ENCODE measurements at regions not wholly inside any gene's neighbourhood (a gene's known extent, or its start where the extent isn't known, plus 50 kb on each side); places are given as distances from the start of the nearest gene placed in this dataset.
"Not testable (repeated sequence)": the region's sequence is repeated elsewhere in the genome, so short reads cannot be mapped to it uniquely, and the experiment has no call there.

DNA sequence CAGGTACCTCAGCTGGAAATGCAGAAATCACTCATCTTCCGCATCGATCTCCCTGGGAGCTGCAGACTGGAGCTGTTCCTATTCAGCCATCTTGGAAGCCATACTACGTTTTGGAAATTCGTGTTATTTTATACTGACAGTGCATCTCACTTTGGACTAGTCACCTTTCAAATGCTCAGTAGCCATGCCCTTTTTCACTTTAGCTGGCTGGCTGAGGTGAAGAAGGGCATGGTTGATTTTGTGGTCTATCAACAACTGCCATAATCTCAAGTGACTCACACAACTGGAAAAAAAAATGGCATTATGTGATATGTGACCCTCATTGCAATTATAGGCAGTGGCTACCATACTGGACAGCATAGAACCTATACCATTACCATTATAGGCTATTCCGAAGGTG is 100.5 kb downstream of the CCDC71L start:
- no peaks in the 10 kb centered on the region for H3K27me3 ChIP-seq (ENCODE audit: control insufficient read depth, insufficient read depth, low read length)
- TF ChIP-seq, protein P1, sequence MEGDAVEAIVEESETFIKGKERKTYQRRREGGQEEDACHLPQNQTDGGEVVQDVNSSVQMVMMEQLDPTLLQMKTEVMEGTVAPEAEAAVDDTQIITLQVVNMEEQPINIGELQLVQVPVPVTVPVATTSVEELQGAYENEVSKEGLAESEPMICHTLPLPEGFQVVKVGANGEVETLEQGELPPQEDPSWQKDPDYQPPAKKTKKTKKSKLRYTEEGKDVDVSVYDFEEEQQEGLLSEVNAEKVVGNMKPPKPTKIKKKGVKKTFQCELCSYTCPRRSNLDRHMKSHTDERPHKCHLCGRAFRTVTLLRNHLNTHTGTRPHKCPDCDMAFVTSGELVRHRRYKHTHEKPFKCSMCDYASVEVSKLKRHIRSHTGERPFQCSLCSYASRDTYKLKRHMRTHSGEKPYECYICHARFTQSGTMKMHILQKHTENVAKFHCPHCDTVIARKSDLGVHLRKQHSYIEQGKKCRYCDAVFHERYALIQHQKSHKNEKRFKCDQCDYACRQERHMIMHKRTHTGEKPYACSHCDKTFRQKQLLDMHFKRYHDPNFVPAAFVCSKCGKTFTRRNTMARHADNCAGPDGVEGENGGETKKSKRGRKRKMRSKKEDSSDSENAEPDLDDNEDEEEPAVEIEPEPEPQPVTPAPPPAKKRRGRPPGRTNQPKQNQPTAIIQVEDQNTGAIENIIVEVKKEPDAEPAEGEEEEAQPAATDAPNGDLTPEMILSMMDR (IDR thresholded peaks at IDR 0.05; ENCODE audit: borderline replicate concordance, extremely low read depth, insufficient read depth), result no peak
- H3K36me3 ChIP-seq (ENCODE audit: control insufficient read depth in 2 of 3, insufficient read depth in 3 of 3, low read length in 3 of 3), result no peaks in the 10 kb centered on the region
- FAIRE-seq (no peak), DNase-seq (no peak)
- H3K27ac ChIP-seq (ENCODE audit: low read depth in 2 of 2, low read length in 2 of 2), result no peak overlapping the region
- H3K9me3 ChIP-seq (ENCODE audit: control insufficient read depth in 2 of 3, insufficient read depth in 1 of 3, low read length in 3 of 3), result no peaks in the 10 kb centered on the region
- no peak overlapping the region for H3K9ac ChIP-seq (ENCODE audit: low read length in 3 of 3)
- no peak overlapping the region for H3K4me3 ChIP-seq (ENCODE audit: low read length in 3 of 3)
- intact Hi-C loops (cut with DNase I), result no loop called here
- H3K4me1 ChIP-seq (ENCODE audit: control insufficient read depth in 2 of 3, insufficient read depth in 2 of 3, low read depth in 1 of 3, low read length in 3 of 3), result no peaks in the 10 kb centered on the region

DNA sequence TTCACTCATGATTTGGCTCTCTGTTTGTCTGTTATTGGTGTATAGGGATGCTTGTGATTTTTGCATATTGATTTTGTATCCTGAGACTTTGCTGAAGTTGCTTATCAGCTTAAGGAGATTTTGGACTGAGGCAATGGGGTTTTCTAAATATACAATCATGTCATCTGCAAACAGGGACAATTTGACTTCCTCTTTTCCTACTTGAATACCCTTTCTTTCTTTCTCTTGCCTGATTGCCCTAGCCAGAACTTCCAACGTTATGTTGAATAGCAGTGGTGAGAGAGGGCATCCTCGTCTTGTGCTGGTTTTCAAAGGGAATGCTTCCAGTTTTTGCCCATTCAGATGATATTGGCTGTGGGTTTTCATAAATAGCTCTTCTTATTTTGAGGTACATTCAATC is 104.7 kb downstream of the CCDC71L start:
- FAIRE-seq; H3K4me1 ChIP-seq (ENCODE audit: control insufficient read depth in 2 of 3, insufficient read depth in 2 of 3, low read depth in 1 of 3, low read length in 3 of 3); intact Hi-C loops (cut with DNase I): not testable (repeated sequence)

DNA sequence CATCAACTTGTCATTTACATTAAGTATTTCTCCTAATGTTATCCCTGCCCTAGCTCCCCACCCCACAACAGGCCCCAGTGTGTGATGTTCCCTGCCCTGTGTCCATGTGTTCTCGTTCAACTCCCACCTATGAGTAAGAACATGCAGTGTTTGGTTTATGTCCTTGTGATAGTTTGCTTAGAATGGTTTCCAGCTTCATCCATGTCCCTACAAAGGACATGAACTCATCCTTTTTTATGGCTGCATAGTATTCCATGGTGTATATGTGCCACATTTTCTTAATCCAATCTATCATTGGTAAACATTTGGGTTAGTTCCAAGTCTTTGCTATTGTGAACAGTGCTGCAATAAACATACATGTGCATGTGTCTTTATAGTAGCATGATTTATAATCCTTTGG is 106.3 kb downstream of the CCDC71L start:
- intact Hi-C loops (cut with DNase I); H3K9ac ChIP-seq (ENCODE audit: low read length in 3 of 3); DNase-seq; H3K9me3 ChIP-seq (ENCODE audit: control insufficient read depth in 2 of 3, insufficient read depth in 1 of 3, low read length in 3 of 3); H3K4me3 ChIP-seq (ENCODE audit: low read length in 3 of 3); H3K4me1 ChIP-seq (ENCODE audit: control insufficient read depth in 2 of 3, insufficient read depth in 2 of 3, low read depth in 1 of 3, low read length in 3 of 3); H3K36me3 ChIP-seq (ENCODE audit: control insufficient read depth in 2 of 3, insufficient read depth in 3 of 3, low read length in 3 of 3); H3K27ac ChIP-seq (ENCODE audit: low read depth in 2 of 2, low read length in 2 of 2); H3K27me3 ChIP-seq (ENCODE audit: control insufficient read depth, insufficient read depth, low read length); FAIRE-seq: not testable (repeated sequence)

More for the DNA sequence above, 104.7 kb downstream of the CCDC71L start:
- not testable (repeated sequence) for H3K27me3 ChIP-seq (ENCODE audit: control insufficient read depth, insufficient read depth, low read length); H3K36me3 ChIP-seq (ENCODE audit: control insufficient read depth in 2 of 3, insufficient read depth in 3 of 3, low read length in 3 of 3); DNase-seq; H3K9ac ChIP-seq (ENCODE audit: low read length in 3 of 3); H3K27ac ChIP-seq (ENCODE audit: low read depth in 2 of 2, low read length in 2 of 2); H3K9me3 ChIP-seq (ENCODE audit: control insufficient read depth in 2 of 3, insufficient read depth in 1 of 3, low read length in 3 of 3); H3K4me3 ChIP-seq (ENCODE audit: low read length in 3 of 3)

DNA sequence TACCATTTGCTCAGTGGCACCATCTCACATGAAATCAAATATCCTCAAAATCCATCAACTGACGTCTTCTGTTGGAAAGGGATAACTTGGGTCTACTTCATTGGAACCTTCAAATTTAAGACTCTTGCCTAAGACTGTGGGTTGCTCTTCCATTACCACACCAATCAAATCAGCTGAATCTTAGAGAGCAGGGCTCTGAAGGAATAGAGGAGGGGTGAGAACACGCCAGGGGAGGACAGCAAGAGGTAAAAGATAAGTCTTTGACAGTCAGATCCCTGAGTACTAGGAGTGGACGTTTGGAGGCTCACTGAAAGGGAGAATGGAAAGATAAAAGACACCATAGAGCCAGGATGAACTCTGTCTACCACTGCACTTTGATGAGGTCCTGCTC is 107.5 kb downstream of the CCDC71L start:
- FAIRE-seq, result no peak
- intact Hi-C loops (cut with DNase I), result no loop called here
- Histone ChIP-seq H3K4me3 (ENCODE audit: low read length in 3 of 3) (no peak overlapping the region), H3K9me3 (ENCODE audit: control insufficient read depth in 2 of 3, insufficient read depth in 1 of 3, low read length in 3 of 3) (no peaks in the 10 kb centered on the region), H3K4me1 (ENCODE audit: control insufficient read depth in 2 of 3, insufficient read depth in 2 of 3, low read depth in 1 of 3, low read length in 3 of 3) (no peaks in the 10 kb centered on the region), H3K36me3 (ENCODE audit: control insufficient read depth in 2 of 3, insufficient read depth in 3 of 3, low read length in 3 of 3) (no peaks in the 10 kb centered on the region), H3K27ac (ENCODE audit: low read depth in 2 of 2, low read length in 2 of 2) (no peak overlapping the region), H3K27me3 (ENCODE audit: control insufficient read depth, insufficient read depth, low read length) (no peaks in the 10 kb centered on the region), H3K9ac (ENCODE audit: low read length in 3 of 3) (no peak overlapping the region)
- no peak for DNase-seq
- TF ChIP-seq, protein P1 (IDR thresholded peaks at IDR 0.05; ENCODE audit: borderline replicate concordance, extremely low read depth, insufficient read depth), result no peak
